LoVo (cell line): ENCODE measurements at regions not wholly inside any gene's neighbourhood (a gene's known extent, or its start where the extent isn't known, plus 50 kb on each side); places are given as distances from the start of the nearest gene placed in this dataset.

Experiments
- DNase-seq: peaks from one replicate; pipeline ENCODE4 v3.0.0-alpha.2; 2016; ENCODE audit warnings: low spot score

DNA sequence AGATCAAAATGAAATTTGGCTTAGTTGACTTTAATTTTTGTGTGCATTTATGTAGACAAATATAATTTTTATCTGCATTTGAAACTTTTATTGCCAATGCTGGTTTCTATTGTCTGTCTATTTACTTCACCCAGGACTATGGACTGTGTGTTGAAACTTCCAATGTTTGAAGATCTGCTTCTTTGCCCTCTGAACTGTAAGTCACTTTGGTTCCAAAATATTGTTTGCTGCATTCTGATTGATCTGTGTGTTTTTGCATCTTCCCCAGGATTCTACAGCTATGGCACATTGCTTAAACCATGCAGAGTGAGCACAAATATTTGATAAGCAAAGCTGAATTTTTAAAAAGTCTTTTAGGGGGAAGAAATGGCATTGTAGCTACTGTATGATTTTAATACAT is 131.0 kb upstream of the SOX5 start:
- DNase-seq, result no peak

DNA sequence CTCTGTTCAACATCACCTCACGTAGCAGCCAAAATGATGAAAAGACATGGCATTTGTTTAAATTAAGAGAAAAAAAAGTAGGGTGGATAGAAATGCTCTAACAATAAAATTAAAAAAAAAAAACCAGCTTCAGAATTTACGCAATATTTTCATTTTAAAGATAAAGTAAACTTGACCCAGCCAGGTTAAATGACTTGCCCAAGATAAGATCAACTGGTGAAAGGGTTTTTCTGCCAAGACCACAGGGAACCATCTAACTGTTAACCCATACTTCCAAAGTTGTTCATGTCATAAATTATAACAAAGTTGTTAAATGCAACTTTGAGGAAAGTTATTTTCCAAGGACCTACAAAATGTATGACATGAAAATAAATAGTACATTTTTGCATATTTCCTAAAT is 129.6 kb upstream of the SOX5 start:
- no peak for DNase-seq

DNA sequence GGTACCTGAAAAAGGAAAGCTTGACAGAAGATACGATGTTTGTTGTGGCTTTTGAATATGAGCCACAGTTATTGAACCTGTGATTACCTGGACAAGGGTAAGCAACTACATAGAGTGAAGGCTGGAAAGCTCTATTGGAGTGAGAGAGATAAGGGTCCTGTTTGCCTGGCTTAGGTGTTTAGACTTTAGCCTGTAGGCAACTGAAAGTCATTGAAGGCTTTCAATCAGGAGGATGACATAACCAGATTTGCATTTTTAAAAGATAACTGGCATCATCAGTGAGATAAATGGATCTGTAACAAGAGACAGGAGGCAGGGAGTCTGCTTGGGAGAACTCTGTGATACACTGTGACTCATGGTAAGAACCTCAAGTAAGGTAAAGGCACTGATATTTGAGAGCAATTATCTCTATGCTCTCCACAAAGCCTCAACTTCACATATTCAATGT is 128.9 kb upstream of the SOX5 start:
- no peak for DNase-seq

DNA sequence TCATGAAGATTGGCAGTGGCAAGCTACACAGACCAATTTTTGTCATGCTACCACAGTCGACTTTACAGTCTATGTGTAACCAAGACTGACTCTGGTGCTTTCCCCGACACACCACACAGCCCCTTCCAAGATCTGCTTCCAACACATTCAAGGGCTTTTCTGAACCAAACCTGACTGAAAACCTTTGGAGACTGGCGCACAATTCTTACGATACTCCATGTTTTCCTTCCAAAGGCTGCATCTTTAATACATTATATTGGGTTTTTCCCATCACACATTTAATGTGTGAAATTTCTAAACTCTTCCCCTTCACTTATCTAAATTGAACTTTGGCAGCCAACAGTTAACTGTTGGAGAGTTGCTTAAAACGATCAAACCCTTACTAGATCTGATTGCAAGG is 127.7 kb upstream of the SOX5 start:
- DNase-seq, result no peak

DNA sequence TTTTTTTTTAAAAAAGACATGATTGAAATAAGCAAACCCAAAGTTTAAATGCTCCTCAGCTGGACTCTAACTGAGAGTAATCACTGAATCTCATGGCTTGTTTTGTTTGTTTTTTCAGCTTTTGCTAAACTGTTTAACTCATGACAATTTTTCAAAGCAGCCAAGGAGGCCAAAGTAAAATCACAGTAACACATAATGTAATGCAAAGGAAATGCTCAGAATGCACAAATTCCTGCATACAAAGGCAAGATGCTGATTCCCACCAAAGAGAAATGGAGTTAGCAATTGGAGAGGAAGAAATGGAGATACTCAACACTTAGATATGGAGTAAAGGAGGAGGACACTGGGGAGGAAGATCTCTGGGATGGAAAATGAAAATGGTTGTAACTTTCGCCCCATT is 126.2 kb upstream of the SOX5 start:
- DNase-seq, result no peak

DNA sequence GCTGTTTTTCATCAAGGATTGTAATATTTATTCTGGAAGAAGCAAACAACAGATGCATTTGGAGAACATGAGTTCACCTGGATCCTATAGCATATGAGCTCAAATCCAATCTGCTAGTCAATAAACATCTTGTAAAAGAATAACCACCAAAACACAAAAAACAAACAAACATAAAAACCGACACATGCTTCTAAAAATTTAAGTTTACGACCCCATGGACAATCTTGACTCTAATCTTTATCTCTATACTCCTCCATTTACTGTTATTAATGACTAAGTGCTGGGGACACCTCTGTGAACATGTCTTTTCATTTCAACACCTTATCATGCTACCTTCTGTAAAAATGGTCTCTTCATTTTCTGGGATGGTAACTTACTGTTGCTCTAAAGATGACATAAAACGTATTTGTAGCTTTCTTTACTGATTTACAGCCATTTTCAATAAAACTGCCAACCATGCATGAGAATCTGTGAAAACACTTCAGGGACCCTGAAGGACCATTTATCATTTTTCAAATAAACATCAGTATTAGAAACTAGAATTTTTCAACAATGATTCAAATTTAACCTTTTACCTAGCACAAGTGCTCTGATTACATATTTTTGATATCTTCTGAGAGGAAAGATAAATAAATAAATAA is 123.8 kb upstream of the SOX5 start:
- DNase-seq, result no peak

DNA sequence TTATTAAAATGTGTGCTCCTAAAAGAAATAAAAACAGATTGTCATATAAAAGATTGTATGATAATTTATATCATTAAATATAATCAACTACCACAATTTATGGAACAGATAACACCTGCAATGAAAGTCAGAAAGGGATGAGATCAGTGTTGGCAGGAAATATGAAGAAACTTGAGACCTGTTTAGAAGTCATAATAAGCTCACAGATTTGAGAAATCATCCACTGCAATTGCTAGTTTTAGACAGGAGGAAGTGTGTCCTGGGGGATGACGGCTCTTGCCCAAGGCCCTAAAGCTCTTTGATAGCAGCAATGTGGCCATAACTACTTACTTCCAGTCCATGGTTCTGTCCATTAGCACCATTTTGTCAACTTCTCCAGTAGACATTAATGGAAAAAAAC is 122.8 kb upstream of the SOX5 start:
- no peak for DNase-seq

DNA sequence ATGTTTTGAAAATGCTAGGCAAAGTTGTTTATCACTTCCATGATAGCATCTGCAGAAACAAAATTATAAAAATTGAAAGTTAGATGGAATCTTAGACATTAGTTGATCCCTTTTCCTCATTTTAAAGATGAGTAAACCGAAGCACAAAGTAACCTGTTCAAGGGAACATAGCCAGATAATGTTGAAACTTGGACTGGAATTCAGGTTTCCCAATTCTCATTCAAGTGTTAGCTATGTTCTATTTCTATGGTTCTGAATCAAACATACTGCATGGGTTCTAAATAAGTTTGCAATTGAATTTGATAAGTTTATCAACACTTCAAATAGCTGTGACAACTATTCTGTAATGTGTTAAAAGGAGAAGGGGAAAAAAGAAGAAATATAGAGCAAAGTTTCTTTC is 122.4 kb upstream of the SOX5 start:
- no peak for DNase-seq

DNA sequence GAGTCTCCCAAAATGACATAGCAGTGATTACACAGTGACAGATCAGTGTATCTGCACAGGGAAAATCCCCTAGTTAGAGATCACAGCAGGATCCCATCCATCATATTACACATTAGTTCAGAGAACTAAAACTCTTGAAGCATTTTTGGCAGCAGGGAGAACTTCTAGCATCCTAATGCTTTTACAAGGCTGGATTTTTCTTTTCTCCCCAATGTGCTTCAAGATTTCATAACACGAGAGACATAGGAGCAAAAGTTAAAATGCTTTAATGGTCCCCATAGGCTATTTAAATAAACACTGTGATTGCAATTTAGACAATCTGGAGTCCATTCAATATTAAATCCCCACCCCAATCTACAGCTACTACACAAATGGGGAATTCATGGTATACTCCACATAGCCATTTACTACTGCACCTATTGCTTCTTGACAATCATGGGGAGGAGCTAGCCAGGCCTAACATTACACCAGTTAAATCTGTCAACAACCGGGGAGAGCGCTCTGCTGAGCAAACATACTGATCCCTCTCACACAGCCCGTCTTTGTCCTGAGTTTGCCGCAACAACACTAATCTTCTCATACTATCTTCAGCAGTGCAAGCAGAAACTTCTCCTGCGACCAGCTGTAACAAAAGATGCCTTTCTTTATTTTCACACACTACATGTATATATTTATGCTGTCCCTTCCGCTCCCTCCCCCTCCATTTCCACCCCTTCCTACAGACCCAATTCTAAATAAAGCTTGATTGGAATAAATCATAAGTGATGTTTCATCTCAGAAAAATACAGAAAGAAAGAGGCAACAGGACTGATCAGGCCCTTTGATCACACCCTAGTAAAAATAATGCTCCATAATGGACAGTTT is 120.3 kb upstream of the SOX5 start:
- DNase-seq, result no peak

DNA sequence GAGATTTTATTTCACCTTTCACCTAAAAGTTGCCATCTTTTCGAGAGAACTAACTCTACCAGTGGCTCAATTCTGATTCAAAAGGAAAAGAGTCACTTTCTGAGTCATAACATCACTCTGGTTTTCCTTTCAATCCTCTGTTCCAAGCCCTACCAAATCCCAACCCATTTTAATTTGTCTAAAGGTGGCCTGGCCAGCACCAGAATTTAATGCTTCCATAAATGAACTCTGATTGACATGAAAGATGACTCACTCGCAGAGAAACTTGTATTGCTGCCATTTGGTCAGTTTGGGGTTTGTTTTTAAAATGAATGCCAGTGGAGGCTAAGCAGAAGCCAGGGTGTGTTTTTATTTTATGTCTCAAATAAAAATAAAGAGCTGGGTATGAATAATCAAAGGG is 117.4 kb upstream of the SOX5 start:
- no peak for DNase-seq

DNA sequence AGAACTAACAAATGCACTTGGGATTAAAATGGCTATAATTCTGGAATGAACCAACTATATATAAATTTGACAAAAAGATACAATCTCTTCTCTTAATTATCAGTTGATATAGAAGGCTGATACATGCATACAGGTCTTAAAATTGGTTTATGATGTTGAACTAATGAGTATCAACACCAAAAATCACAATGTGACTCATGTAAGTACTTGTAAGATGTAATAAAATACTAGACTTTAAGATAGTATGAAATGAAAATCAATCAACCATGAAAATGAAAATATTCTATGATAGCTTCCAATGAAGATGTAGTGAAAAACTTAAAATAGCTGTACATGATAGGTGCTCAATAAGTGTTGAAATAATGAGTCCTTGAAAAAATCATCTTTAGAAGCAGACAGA is 116.6 kb upstream of the SOX5 start:
- DNase-seq, result no peak

DNA sequence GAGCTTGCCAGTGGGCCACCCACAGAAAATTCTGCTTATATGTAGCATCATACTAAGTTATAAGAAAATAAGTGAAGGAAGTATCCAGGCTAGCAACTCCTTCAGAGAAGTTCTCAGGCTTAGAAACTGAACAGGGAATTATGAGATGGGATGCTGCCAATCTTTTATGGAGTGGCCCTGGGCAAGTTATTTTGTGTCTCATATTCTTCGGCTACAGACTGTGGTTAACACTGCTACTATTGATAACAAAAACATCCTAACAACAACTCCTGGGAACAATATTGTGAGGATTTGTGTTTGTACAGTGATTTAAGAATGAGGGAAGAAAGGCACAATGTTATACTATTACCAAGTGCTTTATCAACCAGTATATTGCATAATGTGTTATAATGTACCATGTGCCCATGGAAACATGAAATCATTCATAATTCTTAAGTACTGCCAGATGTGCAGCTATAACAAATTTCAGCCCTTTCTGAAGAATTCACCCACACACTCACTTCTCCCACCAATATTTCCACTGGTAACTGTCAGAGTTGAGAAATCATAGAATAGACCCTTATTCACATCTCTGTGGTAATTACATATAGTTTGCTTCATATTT is 113.3 kb upstream of the SOX5 start:
- DNase-seq, result no peak

DNA sequence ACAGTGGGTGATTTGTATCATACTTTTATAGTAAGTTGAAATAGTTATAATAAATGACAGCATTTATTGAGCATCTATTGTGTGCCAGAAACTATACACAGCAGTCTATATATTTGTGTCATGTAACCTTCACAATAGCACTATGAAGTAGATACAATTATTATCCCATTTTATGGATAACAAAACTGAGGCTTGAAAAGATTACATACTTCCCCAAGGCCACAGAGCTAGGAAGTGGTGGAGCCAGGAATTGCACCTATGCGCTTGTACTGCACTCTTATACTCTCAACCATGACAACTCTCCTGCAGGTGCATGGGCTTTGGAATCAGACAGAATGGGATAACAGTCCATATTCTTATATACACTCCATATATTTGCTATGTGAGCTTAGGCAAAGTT is 110.6 kb upstream of the SOX5 start:
- DNase-seq, result no peak

DNA sequence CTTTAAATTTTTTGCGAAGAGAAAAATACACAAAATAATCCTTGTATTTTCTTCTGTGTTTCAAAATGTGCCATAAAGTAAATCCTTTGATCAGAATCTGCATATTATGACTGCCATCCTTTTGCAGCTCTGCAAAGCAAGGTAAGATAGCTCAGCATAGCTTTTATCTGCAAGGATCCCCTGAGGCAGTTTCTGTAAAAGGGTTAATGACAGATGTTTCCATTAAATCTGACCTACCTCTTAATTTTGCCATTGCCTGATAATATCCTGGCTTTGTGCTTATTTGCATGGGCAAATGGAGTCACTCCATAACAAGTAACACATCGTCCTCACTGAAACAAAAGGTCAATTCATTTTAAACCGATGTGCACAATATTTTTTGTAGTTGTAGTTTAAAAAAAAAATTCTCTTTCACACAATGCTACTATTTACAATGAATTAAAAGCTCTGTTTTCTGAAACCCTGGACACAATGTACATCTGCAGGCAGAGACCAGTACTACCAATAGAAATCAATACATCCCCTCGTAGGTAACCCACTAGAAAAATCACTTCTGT is 108.5 kb upstream of the SOX5 start:
- no peak for DNase-seq

DNA sequence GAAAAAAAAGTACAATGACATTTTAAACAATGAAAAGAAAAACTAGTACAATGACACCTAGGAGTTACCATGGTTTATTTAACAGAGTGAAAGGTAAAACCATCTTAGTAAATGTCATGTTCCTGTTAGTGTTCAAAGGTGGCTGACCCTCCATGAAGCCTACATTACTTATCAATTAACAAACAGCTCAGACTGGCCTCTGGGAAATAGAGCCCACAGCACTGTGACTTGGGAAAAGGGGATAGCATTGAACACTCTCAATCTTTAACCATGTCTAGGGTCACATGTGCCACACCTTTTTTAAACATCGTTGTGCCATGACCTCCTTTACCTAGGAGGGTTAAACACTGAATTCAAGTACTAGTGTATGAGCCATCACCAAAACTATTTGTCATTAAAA is 106.3 kb upstream of the SOX5 start:
- DNase-seq, result no peak

DNA sequence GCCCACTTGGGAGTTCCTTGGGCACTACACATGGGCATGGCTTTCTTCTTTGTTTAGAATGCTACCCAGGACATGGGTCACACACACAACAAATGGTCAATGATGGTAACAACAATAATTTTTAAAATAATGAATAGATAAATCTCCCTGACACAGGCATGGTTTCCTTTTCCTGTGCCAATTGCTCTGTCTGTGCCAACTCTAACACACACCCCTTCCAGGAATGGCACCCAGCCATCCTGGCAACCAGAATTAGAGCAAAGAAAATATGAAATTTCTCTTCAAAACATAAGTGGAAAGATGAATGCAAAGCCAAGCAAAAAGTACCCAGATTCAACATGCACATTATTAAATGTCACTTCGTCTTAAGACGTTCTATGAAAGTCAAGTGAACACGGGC is 104.9 kb upstream of the SOX5 start:
- no peak for DNase-seq

DNA sequence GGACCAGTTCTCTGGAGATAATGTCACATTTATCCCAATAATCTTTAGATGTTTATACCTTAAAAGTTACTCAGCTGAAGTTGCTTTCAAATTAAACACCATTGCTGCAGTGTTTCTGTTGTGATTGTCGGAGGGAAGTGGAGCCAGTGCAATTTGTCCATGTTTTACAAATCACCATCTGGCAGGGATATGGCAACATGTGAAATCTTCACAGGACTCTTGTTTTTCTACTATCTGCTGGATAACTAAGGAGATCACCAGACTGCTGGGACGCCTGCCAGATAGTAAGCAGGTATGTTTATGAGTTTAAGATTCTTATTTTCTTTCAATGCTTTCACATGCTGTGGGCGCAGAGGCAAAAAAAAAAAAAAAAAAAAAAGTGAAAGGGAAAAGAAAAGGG is 100.3 kb upstream of the SOX5 start:
- DNase-seq, result no peak

DNA sequence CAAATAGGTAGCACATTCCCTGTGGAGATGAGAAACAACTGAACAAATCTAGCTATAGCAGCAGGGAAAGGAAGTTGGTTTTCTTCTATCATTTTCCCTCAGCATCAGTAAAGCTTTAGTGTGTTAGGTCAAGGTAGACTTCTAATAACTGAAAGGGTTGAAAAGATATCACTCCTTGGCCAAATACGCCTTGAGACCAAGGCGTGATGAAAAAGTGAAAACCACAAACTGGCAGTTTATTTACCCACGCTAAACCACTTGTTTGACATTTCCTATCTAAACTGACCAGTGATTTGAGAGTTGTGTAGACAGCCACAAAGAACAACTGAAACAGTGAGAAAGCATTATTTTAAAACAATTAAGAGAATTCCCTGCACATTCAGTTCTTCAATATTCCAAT is 99.6 kb upstream of the SOX5 start:
- no peak for DNase-seq

DNA sequence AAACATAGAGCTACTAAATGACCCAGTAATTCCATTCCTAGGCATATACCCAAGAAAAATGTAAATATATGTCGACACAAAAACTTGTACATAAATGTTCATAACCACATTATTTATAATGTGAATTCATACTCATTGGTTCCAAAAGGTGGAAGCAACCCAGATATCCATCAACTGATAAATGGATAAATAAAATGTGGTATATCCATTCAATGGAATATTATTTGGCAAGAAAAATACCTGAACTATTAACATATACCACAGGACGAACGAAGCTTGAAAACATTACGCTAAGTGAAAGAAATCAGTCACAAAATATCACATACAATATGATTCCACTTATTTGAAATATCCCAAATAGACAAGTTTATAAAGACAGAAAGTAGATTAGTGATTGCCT is 99.0 kb upstream of the SOX5 start:
- no peak for DNase-seq

DNA sequence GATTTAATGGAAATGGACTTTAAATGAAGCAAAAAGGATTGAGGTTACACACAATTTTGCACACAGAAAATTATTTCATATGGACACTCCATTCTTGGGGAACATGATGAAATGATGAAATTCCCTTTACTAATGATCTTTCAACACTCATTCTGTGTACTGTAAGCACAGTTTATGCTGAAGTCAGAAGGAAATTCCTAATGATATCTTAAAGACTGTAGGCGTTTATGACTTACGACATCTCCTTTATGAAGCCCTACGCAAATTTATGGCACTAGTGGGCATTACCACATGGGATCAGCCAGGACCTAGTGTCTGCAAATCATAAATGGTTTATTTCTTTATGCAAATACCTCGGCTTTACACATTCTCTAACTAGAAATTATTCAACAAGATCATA is 97.9 kb upstream of the SOX5 start:
- no peak for DNase-seq

DNA sequence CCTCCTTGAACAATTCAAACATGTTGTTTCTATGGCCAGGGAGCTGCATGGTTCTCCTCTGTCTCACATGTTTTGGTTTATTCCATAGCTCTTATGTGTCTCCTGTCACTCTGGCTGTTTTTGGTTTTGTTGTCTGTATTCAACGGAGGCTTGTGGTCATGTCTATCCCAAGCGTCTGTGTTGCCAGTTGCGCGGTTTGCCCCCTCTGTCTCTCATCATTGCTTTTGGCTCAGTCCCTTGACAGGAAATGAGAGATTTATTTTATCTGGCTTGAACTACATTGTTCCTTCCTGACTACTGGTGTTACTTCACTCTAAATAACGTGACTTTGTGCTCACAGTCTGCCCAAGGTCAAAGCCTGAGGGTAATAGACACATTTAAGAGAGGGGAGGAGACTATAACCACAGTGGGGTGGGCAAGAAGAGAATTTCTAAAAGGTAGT is 96.4 kb upstream of the SOX5 start:
- no peak for DNase-seq

DNA sequence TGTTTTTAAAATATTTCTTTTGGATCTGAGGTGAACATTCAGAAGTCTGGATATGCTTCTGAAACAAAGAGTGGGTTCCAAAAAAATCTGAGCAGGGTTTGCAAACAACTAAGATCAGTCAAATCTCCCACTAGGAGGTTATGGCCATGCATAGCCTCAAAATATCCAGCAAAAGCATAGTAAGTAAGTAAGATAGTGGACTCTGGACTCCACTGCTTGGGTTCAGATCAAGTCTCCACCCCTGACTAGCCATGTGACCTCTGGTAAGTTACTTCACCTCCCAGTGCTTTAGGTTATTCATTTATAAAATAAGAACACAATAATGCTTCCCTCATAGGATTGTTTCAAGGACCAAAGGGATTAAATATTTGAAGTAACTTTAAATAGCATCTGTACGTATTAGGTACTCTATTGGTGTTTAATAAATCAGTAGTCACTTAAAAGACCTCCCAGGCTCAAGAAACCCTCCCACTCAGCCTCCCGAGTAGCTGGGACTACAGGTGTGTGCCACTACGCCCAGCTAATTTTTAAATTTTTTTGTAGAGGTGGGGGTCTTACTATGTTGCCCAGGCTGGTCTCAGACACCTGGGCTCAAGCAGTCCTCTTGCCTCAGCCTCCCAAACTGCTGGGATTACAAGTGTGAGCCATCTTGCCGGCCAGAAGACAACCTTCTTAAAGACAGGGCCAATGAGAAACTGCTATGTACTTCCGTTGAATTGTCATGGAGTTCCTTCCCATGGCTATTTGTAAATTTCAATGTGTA is 95.7 kb upstream of the SOX5 start:
- DNase-seq, result no peak
